RWPE2 (cell line): ENCODE measurements at regions not wholly inside any gene's neighbourhood (a gene's known extent, or its start where the extent isn't known, plus 50 kb on each side); places are given as distances from the start of the nearest gene placed in this dataset.

ENCODE experiments used
- ATAC-seq: fragments of 200-7000 bp; cut with Tn5 transposase; 3 replicates; pipeline ENCODE4 v1.9.1; 2021; ENCODE audit warnings: low read depth
- DNase-seq: peaks from one replicate; pipeline ENCODE4 v3.0.0-alpha.2; 2020; ENCODE audit warnings: low spot score
- H3K27ac ChIP-seq: fragments of 450-650 bp; 2 replicates; pipeline ENCODE4 v1.5.1; 2017; ENCODE audit warnings: mild to moderate bottlenecking; ENCODE audit not compliant: poor library complexity, severe bottlenecking
- H3K27me3 ChIP-seq: fragments of 250-450 bp; sonication (Bioruptor Pico); 2 replicates; pipeline ENCODE4 v1.5.1; 2021; ENCODE audit warnings: mild to moderate bottlenecking, moderate library complexity; ENCODE audit not compliant: insufficient read depth, poor library complexity, severe bottlenecking
- H3K36me3 ChIP-seq: fragments of 250-450 bp; sonication (Bioruptor Pico); 2 replicates; pipeline ENCODE4 v1.5.1; 2020; ENCODE audit warnings: low read depth, mild to moderate bottlenecking, moderate library complexity
- H3K4me1 ChIP-seq: fragments of 250-450 bp; sonication (Bioruptor Pico); 2 replicates; pipeline ENCODE4 v1.5.1; 2021; ENCODE audit warnings: mild to moderate bottlenecking, moderate library complexity; ENCODE audit not compliant: insufficient read depth, poor library complexity, severe bottlenecking
- H3K4me3 ChIP-seq: fragments of 250-450 bp; sonication (Bioruptor Pico); 2 replicates; pipeline ENCODE4 v1.5.1; 2021; ENCODE audit warnings: mild to moderate bottlenecking, moderate library complexity; ENCODE audit not compliant: severe bottlenecking
- H3K9me3 ChIP-seq: fragments of 250-450 bp; sonication (Bioruptor Pico); 2 replicates; pipeline ENCODE4 v1.5.1; 2021; ENCODE audit warnings: mild to moderate bottlenecking, moderate library complexity; ENCODE audit not compliant: severe bottlenecking
- TF ChIP-seq, protein P1 (sequence below): fragments of 450-650 bp; IDR thresholded peaks from one replicate; pipeline ENCODE4 v1.5.1; 2017; ENCODE audit warnings: mild to moderate bottlenecking, moderate library complexity; ENCODE audit not compliant: poor library complexity, severe bottlenecking

DNA sequence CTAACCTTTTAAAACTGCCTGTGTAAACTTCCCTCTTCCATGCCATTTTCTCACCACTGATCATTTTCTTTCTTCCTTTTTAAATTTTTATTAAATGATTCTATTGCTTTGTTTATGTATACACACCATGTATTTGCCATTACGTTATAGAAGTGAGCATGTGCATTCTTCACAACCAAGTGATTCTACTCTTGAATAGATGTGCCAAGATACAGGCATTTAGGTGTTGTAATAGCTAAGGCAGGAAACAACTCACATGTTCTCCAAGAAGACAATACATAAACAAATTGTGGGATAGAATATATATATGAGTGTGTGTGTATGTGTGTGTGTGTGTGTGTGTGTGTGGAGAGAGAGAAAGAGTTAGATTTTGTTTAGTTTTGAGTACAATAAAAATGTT is 202.6 kb upstream of the SEMA3E start:
- TF ChIP-seq, protein P1, sequence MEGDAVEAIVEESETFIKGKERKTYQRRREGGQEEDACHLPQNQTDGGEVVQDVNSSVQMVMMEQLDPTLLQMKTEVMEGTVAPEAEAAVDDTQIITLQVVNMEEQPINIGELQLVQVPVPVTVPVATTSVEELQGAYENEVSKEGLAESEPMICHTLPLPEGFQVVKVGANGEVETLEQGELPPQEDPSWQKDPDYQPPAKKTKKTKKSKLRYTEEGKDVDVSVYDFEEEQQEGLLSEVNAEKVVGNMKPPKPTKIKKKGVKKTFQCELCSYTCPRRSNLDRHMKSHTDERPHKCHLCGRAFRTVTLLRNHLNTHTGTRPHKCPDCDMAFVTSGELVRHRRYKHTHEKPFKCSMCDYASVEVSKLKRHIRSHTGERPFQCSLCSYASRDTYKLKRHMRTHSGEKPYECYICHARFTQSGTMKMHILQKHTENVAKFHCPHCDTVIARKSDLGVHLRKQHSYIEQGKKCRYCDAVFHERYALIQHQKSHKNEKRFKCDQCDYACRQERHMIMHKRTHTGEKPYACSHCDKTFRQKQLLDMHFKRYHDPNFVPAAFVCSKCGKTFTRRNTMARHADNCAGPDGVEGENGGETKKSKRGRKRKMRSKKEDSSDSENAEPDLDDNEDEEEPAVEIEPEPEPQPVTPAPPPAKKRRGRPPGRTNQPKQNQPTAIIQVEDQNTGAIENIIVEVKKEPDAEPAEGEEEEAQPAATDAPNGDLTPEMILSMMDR = no peak
- Histone ChIP-seq H3K9me3 (no peaks in the 10 kb centered on the region), H3K27me3 (no peaks in the 10 kb centered on the region), H3K4me1 (no peaks in the 10 kb centered on the region), H3K4me3 (no peak overlapping the region), H3K27ac (no peak overlapping the region), H3K36me3 (no peaks in the 10 kb centered on the region)
- DNase-seq = no peak
- ATAC-seq = no peak

DNA sequence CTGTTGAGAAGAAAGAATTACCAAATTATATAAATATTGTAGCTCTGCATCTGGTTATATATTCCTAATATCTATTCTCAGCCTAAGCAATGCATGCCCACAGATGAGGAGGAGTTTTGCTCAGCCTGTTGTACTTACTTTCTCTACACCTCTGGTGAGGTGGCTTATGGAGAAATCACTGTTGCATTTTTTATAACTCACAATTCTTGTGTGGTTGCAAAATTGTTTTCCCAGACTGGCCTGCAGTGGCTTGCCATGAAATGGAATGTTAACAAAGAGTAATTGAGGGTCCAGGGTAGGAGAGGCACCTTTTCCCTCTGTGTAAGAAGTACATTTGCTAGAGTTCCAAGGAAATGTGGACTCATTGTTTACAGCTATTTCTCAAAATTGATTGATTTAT is 202.0 kb upstream of the SEMA3E start:
- no peak for DNase-seq
- Histone ChIP-seq H3K27ac (no peak overlapping the region), H3K36me3 (no peaks in the 10 kb centered on the region), H3K4me1 (no peaks in the 10 kb centered on the region), H3K9me3 (no peaks in the 10 kb centered on the region), H3K4me3 (no peak overlapping the region), H3K27me3 (no peaks in the 10 kb centered on the region)
- TF ChIP-seq, protein P1 = no peak
- ATAC-seq = no peak

DNA sequence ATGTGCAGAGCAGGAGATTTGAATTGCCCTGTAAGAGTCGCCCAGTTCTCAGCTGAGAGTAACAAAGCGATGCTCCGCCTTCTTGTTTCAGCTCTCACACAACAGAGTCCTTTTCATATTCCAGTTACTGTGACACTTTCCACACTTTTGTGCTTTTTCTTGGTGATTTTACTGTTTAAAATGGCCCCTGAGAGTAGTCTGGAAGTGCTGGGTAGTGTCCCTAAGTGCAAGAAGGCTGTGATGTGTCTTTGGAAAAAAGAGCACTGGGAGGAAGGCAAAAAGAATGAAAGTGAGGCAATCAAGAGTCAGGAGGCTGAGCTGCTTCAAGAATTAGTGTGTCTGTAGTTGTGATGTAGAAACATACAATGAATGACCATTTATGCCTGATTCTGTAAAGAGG is 201.2 kb upstream of the SEMA3E start:
- Histone ChIP-seq H3K4me1 (no peaks in the 10 kb centered on the region), H3K27me3 (no peaks in the 10 kb centered on the region), H3K36me3 (no peaks in the 10 kb centered on the region), H3K4me3 (no peak overlapping the region), H3K27ac (no peak overlapping the region), H3K9me3 (no peaks in the 10 kb centered on the region)
- TF ChIP-seq, protein P1 = no peak
- ATAC-seq (no peak), DNase-seq (no peak)

GRCh38 chr7:83849131-83849530 is 200.2 kb upstream of the SEMA3E start:
- TF ChIP-seq, protein P1 = no peak
- Histone ChIP-seq H3K9me3 (no peaks in the 10 kb centered on the region), H3K4me1 (no peaks in the 10 kb centered on the region), H3K27me3 (no peaks in the 10 kb centered on the region), H3K27ac (no peak overlapping the region), H3K36me3 (no peaks in the 10 kb centered on the region), H3K4me3 (no peak overlapping the region)
- ATAC-seq = no peak
- no peak for DNase-seq

DNA sequence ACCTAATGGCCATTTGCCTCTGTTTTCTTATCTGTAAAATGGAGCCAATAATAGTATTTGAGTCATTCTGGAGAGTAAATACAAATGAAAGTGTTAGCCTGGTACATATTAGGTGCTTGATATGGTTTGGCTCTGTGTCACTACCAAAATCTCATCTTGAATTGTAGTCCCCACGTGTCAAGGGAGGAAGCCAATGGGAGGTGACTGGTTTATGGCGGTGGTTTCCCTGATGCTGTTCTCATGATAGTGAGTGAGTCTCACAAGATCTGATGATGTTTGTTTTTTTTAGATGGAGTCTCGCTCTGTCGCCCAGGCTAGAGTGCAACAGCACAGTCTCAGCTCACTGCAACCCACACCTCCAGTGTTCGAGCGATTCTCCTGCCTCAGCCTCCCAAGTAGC is 194.0 kb upstream of the SEMA3E start:
- TF ChIP-seq, protein P1 = no peak
- Histone ChIP-seq H3K4me1 (no peaks in the 10 kb centered on the region), H3K27me3 (no peaks in the 10 kb centered on the region), H3K4me3 (no peak overlapping the region), H3K36me3 (no peaks in the 10 kb centered on the region), H3K27ac (no peak overlapping the region), H3K9me3 (no peaks in the 10 kb centered on the region)
- DNase-seq = no peak
- no peak for ATAC-seq
